SK-N-SH (cell line): ENCODE measurements at regions not wholly inside any gene's neighbourhood (a gene's known extent, or its start where the extent isn't known, plus 50 kb on each side); places are given as distances from the start of the nearest gene placed in this dataset.
"Not testable (repeated sequence)": the region's sequence is repeated elsewhere in the genome, so short reads cannot be mapped to it uniquely, and the experiment has no call there.

Experiments used
- CTCF ChIA-PET: fragments of 300-600, 350-600 bp; formaldehyde crosslinking; extraction: SDS; loops from one replicate; lab custom pipeline; 2021; lab: Yijun Ruan, JAX
- POLR2A ChIA-PET: fragments of 350-600 bp; sonication (Branson Sonifier 250); formaldehyde crosslinking; extraction: SDS; loops from one replicate; lab custom pipeline; 2020; ENCODE audit warnings: antibody characterized with exemption, inconsistent platforms; lab: Yijun Ruan, JAX
- DNase-seq: peaks from one replicate; pipeline ENCODE4 v3.0.0; 2012
- H2AFZ ChIP-seq: fragments of 200-600 bp; sonication (generic); 2 replicates; pipeline ENCODE4 v1.8.1; 2016; ENCODE audit warnings: antibody characterized with exemption, mild to moderate bottlenecking, low read depth
- H3F3A ChIP-seq: fragments of 200-600 bp; sonication (generic); replicated peaks from 2 replicates; pipeline ENCODE3; 2016; ENCODE audit warnings: antibody characterized with exemption, mild to moderate bottlenecking; ENCODE audit not compliant: insufficient read depth
- H3K27ac ChIP-seq, 2 experiments: fragments of 200-500 bp in 1 of 2; fragments of 200-600 bp in 1 of 2; sonication (Bioruptor generic) in 1 of 2; sonication (generic), shearing (Covaris generic) in 1 of 2; 2 replicates each; pipeline versions ENCODE4 v1.5.1 to v1.6.1; 2014 to 2016; ENCODE audit warnings: low read depth in 2 of 2, inconsistent platforms in 1 of 2, low read length in 1 of 2, mild to moderate bottlenecking in 1 of 2, mixed read lengths in 1 of 2
- H3K27me3 ChIP-seq: fragments of 200-600 bp; sonication (generic), shearing (Covaris generic); 2 replicates; pipeline ENCODE4 v1.6.1; 2016; ENCODE audit warnings: mixed run types; ENCODE audit not compliant: insufficient read depth
- H3K36me3 ChIP-seq, 2 experiments: fragments of 200-500 bp in 1 of 2; fragments of 200-600 bp in 1 of 2; sonication (Bioruptor generic) in 1 of 2; sonication (generic) in 1 of 2; replicated peaks in 1 of 2; 2 replicates each; pipeline versions ENCODE3 to v1.5.1; 2014 to 2016; ENCODE audit warnings: low read length in 1 of 2, mild to moderate bottlenecking in 1 of 2; ENCODE audit not compliant: insufficient read depth in 2 of 2, control insufficient read depth in 1 of 2
- H3K4me1 ChIP-seq, 2 experiments: fragments of 200-500 bp in 1 of 2; fragments of 200-600 bp in 1 of 2; sonication (Bioruptor generic) in 1 of 2; sonication (generic), shearing (Covaris generic) in 1 of 2; 2 replicates each; pipeline versions ENCODE4 v1.5.1 to v1.6.1; 2014 to 2016; ENCODE audit warnings: low read depth in 1 of 2, low read length in 1 of 2, mixed run types in 1 of 2; ENCODE audit not compliant: insufficient read depth in 2 of 2, control insufficient read depth in 1 of 2
- H3K4me2 ChIP-seq: fragments of 200-600 bp; sonication (generic), shearing (Covaris generic); 2 replicates; pipeline ENCODE4 v1.6.1; 2017; ENCODE audit warnings: mixed run types
- H3K4me3 ChIP-seq, 2 experiments: fragments of 200-500 bp in 1 of 2; fragments of 200-600 bp in 1 of 2; sonication (Bioruptor generic) in 1 of 2; sonication (generic), shearing (Covaris generic) in 1 of 2; 2 replicates each; pipeline versions ENCODE4 v1.5.1 to v1.8.1; 2014 to 2016; ENCODE audit warnings: low read depth in 2 of 2, inconsistent platforms in 1 of 2, low read length in 1 of 2, mild to moderate bottlenecking in 1 of 2, mixed read lengths in 1 of 2, moderate library complexity in 1 of 2
- H3K79me2 ChIP-seq: fragments of 200-600 bp; sonication (generic); 2 replicates; pipeline ENCODE4 v1.8.1; 2017; ENCODE audit warnings: mild to moderate bottlenecking; ENCODE audit not compliant: insufficient read depth
- H3K9ac ChIP-seq: fragments of 200-600 bp; sonication (generic); 2 replicates; pipeline ENCODE4 v1.6.1; 2017; ENCODE audit warnings: mixed run types
- H3K9me2 ChIP-seq: fragments of 200-600 bp; sonication (generic); 2 replicates; pipeline ENCODE4 v1.6.1; 2017; ENCODE audit warnings: mixed run types
- H3K9me3 ChIP-seq: fragments of 200-600 bp; sonication (generic); 2 replicates; pipeline ENCODE4 v1.6.1; 2017; ENCODE audit warnings: mixed run types, mild to moderate bottlenecking, moderate library complexity
- H4K20me1 ChIP-seq: fragments of 200-600 bp; sonication (generic); 2 replicates; pipeline ENCODE4 v1.6.1; 2017; ENCODE audit warnings: mild to moderate bottlenecking, mixed run types; ENCODE audit not compliant: insufficient read depth
- EP300 ChIP-seq, 2 experiments: IDR thresholded peaks; 2 replicates each; pipeline versions ENCODE4 v1.4.0 to v1.6.1; 2012; ENCODE audit warnings: borderline replicate concordance in 1 of 2, low read depth in 1 of 2, low read length in 1 of 2
- EZH2phosphoT487 ChIP-seq: fragments of 200-600 bp; sonication (generic); IDR thresholded peaks from 2 replicates; pipeline ENCODE4 v1.6.1; 2017; ENCODE audit warnings: low read depth, mixed run types, mild to moderate bottlenecking, antibody characterized with exemption, moderate library complexity, borderline replicate concordance
- FOXJ3 ChIP-seq: sonication (generic); formaldehyde crosslinking; IDR thresholded peaks from 2 replicates; pipeline ENCODE4 v1.5.1; 2020; ENCODE audit warnings: mild to moderate bottlenecking, missing genetic modification reagents
- FOXM1 ChIP-seq: IDR thresholded peaks from 2 replicates; pipeline ENCODE4 v1.4.0; 2012; ENCODE audit warnings: low read depth, mild to moderate bottlenecking
- GABPA ChIP-seq: IDR thresholded peaks from 2 replicates; pipeline ENCODE4 v1.4.0; 2012; ENCODE audit warnings: low read depth, mild to moderate bottlenecking
- MXI1 ChIP-seq: IDR thresholded peaks from 2 replicates; pipeline ENCODE4 v1.6.1; 2012; ENCODE audit warnings: mild to moderate bottlenecking, low read depth, low read length, improper control_type of control experiment
- RXRA ChIP-seq: IDR thresholded peaks from 2 replicates; pipeline ENCODE4 v1.4.0; 2012; ENCODE audit warnings: low read depth, mild to moderate bottlenecking, borderline replicate concordance
- SIN3A ChIP-seq: IDR thresholded peaks from 2 replicates; pipeline ENCODE4 v1.6.1; 2012; ENCODE audit warnings: low read depth, mild to moderate bottlenecking, low read length, moderate library complexity, borderline replicate concordance
- SMC3 ChIP-seq: IDR thresholded peaks from 2 replicates; pipeline ENCODE4 v1.6.1; 2012; ENCODE audit warnings: low read depth, low read length, improper control_type of control experiment
- TAF1 ChIP-seq: IDR thresholded peaks from 2 replicates; pipeline ENCODE4 v1.6.1; 2012; ENCODE audit warnings: low read depth, mild to moderate bottlenecking, low read length, moderate library complexity, borderline replicate concordance
- TEAD4 ChIP-seq: IDR thresholded peaks from 2 replicates; pipeline ENCODE4 v1.4.0; 2012; ENCODE audit warnings: mild to moderate bottlenecking, borderline replicate concordance; ENCODE audit not compliant: insufficient read depth
- YY1 ChIP-seq: IDR thresholded peaks from 2 replicates; pipeline ENCODE4 v1.4.0; 2012; ENCODE audit warnings: low read depth, mild to moderate bottlenecking
- WGBS: methylation state at CpG from one replicate; pipeline ENCODE4 v1.1.6; 2017; ENCODE audit warnings: low lambda C conversion rate; 5-methylcytosine and 5-hydroxymethylcytosine counted together
- TF ChIP-seq, protein P1 (sequence below): fragments of 150-350 bp; IDR thresholded peaks from 2 replicates; pipeline ENCODE4 v1.6.1; 2016; ENCODE audit warnings: mild to moderate bottlenecking, low read depth, low read length
- TF ChIP-seq, protein P2 (sequence below): fragments of 200-600 bp; sonication (generic); IDR thresholded peaks from 2 replicates; pipeline ENCODE4 v1.6.1; 2017; ENCODE audit warnings: antibody characterized with exemption, mild to moderate bottlenecking, moderate library complexity
- TF ChIP-seq, protein P3 (sequence below): IDR thresholded peaks from 2 replicates; pipeline ENCODE4 v1.4.0; 2012; ENCODE audit warnings: low read depth, borderline replicate concordance

GRCh38 chr1:184818646-184819045, 64.0 kb upstream of the EDEM3 start:
- Histone ChIP-seq H3K27ac (no peak overlapping the region), H3K36me3 (peaks cover 31 to 66% of the 10 kb centered on the region in 2 experiments), H3K27me3 (no peaks in the 10 kb centered on the region), H2AFZ (no peak overlapping the region), H3K9ac (no peak overlapping the region), H3K4me3 (no peak overlapping the region), H3K9me3 (peaks cover 5% of the 10 kb centered on the region), H3F3A (no peaks in the 10 kb centered on the region), H3K9me2 (no peaks in the 10 kb centered on the region), H4K20me1 (no peaks in the 10 kb centered on the region), H3K79me2 (no peaks in the 10 kb centered on the region), H3K4me2 (no peak overlapping the region)
- DNase-seq, result no peak
- WGBS, result 89% methylated on average over 7 of the region's 7 CpGs
- POLR2A ChIA-PET, result no interaction called here
- TF ChIP-seq EP300 (IDR thresholded peaks at IDR 0.05; ENCODE audit: borderline replicate concordance in 1 of 2, low read depth in 1 of 2, low read length in 1 of 2) (no peak), TEAD4 (no peak), YY1 (no peak)
- TF ChIP-seq, protein P1, sequence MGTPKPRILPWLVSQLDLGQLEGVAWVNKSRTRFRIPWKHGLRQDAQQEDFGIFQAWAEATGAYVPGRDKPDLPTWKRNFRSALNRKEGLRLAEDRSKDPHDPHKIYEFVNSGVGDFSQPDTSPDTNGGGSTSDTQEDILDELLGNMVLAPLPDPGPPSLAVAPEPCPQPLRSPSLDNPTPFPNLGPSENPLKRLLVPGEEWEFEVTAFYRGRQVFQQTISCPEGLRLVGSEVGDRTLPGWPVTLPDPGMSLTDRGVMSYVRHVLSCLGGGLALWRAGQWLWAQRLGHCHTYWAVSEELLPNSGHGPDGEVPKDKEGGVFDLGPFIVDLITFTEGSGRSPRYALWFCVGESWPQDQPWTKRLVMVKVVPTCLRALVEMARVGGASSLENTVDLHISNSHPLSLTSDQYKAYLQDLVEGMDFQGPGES, result no peak
- TF ChIP-seq, all 33 proteins: peak for 0
- CTCF ChIA-PET, result interaction anchor here (1.1 kb wide), 1 partner anchor 11 kb away, joined by 3 read pairs; no protein-coding TSS in a partner anchor
- H3K4me1 ChIP-seq, result no peaks in the 10 kb centered on the region; a peak in 1 of 4 replicates

GRCh38 chr1:184817003-184817402, 62.3 kb upstream of the EDEM3 start:
- POLR2A ChIA-PET, H3K9me3 ChIP-seq, H4K20me1 ChIP-seq, H3K4me1 ChIP-seq, H2AFZ ChIP-seq, H3K4me2 ChIP-seq, H3K4me3 ChIP-seq, DNase-seq, H3K27me3 ChIP-seq, H3K79me2 ChIP-seq, H3K9me2 ChIP-seq, H3K9ac ChIP-seq, H3K27ac ChIP-seq, H3F3A ChIP-seq: not testable (repeated sequence)
- CTCF ChIA-PET, result interaction anchor here (0.6 to 1.1 kb wide), 2 partner anchors 11 to 22 kb away, joined by 3 read pairs; no protein-coding TSS in a partner anchor
- WGBS, result 19% methylated on average over 2 of the region's 2 CpGs
- peaks cover 29 to 58% of the 10 kb centered on the region in 2 experiments for H3K36me3 ChIP-seq

- no peak for DNase-seq
- CTCF ChIA-PET, result interaction anchor here (1.2 to 1.6 kb wide), 3 partner anchors 7 to 357 kb away, joined by 3 to 6 read pairs (median 4); no protein-coding TSS in a partner anchor
- H3K9me3 ChIP-seq, result peaks cover 9% of the 10 kb centered on the region
- TF ChIP-seq TAF1 (no peak), SMC3 (no peak), TEAD4 (no peak), FOXM1 (no peak), EZH2phosphoT487 (no peak), GABPA (no peak), MXI1 (no peak), FOXJ3 (CRISPR knock-in tag) (no peak), SIN3A (no peak), RXRA (no peak)
- TF ChIP-seq, protein P2, sequence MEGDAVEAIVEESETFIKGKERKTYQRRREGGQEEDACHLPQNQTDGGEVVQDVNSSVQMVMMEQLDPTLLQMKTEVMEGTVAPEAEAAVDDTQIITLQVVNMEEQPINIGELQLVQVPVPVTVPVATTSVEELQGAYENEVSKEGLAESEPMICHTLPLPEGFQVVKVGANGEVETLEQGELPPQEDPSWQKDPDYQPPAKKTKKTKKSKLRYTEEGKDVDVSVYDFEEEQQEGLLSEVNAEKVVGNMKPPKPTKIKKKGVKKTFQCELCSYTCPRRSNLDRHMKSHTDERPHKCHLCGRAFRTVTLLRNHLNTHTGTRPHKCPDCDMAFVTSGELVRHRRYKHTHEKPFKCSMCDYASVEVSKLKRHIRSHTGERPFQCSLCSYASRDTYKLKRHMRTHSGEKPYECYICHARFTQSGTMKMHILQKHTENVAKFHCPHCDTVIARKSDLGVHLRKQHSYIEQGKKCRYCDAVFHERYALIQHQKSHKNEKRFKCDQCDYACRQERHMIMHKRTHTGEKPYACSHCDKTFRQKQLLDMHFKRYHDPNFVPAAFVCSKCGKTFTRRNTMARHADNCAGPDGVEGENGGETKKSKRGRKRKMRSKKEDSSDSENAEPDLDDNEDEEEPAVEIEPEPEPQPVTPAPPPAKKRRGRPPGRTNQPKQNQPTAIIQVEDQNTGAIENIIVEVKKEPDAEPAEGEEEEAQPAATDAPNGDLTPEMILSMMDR, result no peak
- TF ChIP-seq, protein P3, sequence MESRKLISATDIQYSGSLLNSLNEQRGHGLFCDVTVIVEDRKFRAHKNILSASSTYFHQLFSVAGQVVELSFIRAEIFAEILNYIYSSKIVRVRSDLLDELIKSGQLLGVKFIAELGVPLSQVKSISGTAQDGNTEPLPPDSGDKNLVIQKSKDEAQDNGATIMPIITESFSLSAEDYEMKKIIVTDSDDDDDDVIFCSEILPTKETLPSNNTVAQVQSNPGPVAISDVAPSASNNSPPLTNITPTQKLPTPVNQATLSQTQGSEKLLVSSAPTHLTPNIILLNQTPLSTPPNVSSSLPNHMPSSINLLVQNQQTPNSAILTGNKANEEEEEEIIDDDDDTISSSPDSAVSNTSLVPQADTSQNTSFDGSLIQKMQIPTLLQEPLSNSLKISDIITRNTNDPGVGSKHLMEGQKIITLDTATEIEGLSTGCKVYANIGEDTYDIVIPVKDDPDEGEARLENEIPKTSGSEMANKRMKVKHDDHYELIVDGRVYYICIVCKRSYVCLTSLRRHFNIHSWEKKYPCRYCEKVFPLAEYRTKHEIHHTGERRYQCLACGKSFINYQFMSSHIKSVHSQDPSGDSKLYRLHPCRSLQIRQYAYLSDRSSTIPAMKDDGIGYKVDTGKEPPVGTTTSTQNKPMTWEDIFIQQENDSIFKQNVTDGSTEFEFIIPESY, result no peak
- TF ChIP-seq, all 33 proteins: peak for 0
- no peaks in the 10 kb centered on the region for H3K9me2 ChIP-seq
- H3K4me3 ChIP-seq, result no peak overlapping the region
- POLR2A ChIA-PET, result no interaction called here
- H3F3A ChIP-seq, result no peaks in the 10 kb centered on the region
- H3K9ac ChIP-seq, result no peak overlapping the region
- no peaks in the 10 kb centered on the region; a peak in 1 of 4 replicates for H3K4me1 ChIP-seq
- no peak overlapping the region for H3K27ac ChIP-seq
- no peaks in the 10 kb centered on the region for H3K79me2 ChIP-seq
- 44% methylated on average over 2 of the region's 2 CpGs for WGBS
- H4K20me1 ChIP-seq, result no peaks in the 10 kb centered on the region
- peaks cover 21 to 38% of the 10 kb centered on the region in 2 experiments for H3K36me3 ChIP-seq
- H3K27me3 ChIP-seq, result no peaks in the 10 kb centered on the region
- H3K4me2 ChIP-seq, result no peak overlapping the region
- H2AFZ ChIP-seq, result no peak overlapping the region
These were observed 59.0 kb upstream of the EDEM3 start for GRCh38 chr1:184813528-184814089.
